Caco-2 (cell line): ENCODE measurements at regions not wholly inside any gene's neighbourhood (a gene's known extent, or its start where the extent isn't known, plus 50 kb on each side); places are given as distances from the start of the nearest gene placed in this dataset.

Experiments used
- BruUV-seq: library from RNA; stranded (reverse); fragments of 400-500 nt; replicated peaks from 2 replicates; lab custom pipeline; 2021; lab: Mats Ljungman, UMichigan
- CTCF ChIA-PET: fragments of 300-600 bp; sonication (Branson Sonifier 250); formaldehyde crosslinking; loops from one replicate; lab custom pipeline; 2022; ENCODE audit warnings: antibody characterized with exemption; lab: Charles Lee
- POLR2A ChIA-PET: fragments of 300-600 bp; sonication (Branson Sonifier 250); formaldehyde crosslinking; loops from one replicate; lab custom pipeline; 2022; ENCODE audit warnings: antibody characterized with exemption; lab: Charles Lee
- DNase-seq, 2 experiments: peaks; one replicate each; pipeline versions ENCODE4 v3.0.0 to v3.0.0-alpha.2; 2020 to 2022
- H3K27me3 ChIP-seq: replicated peaks from 2 replicates; pipeline ENCODE4 v1.6.0; 2011; ENCODE audit warnings: low read length; ENCODE audit not compliant: control insufficient read depth, insufficient read depth
- H3K36me3 ChIP-seq: 2 replicates; pipeline ENCODE4 v1.5.1; 2011; ENCODE audit warnings: low read length; ENCODE audit not compliant: control insufficient read depth, insufficient read depth
- H3K4me1 ChIP-seq: fragments of 250-450 bp; sonication (Bioruptor Pico); 2 replicates; pipeline ENCODE4 v1.5.1; 2020; ENCODE audit warnings: mild to moderate bottlenecking
- H3K4me3 ChIP-seq: 2 replicates; pipeline ENCODE4 v1.5.1; 2011; ENCODE audit warnings: low read depth, mild to moderate bottlenecking, control low read depth, low read length
- H3K9me3 ChIP-seq: fragments of 250-450 bp; sonication (Bioruptor Pico); 2 replicates; pipeline ENCODE4 v1.5.1; 2020; ENCODE audit warnings: mild to moderate bottlenecking, moderate library complexity
- H3K27ac Mint-ChIP-seq: one replicate; pipeline ENCODE4 v1.8.0; 2022; ENCODE audit warnings: mixed read lengths; ENCODE audit not compliant: unreplicated experiment
- H3K27me3 Mint-ChIP-seq: one replicate; pipeline ENCODE4 v1.8.0; 2022; ENCODE audit warnings: mixed read lengths; ENCODE audit not compliant: insufficient read depth, unreplicated experiment
- H3K36me3 Mint-ChIP-seq: one replicate; pipeline ENCODE4 v1.8.0; 2022; ENCODE audit warnings: mild to moderate bottlenecking, mixed read lengths; ENCODE audit not compliant: insufficient read depth, unreplicated experiment
- H3K4me1 Mint-ChIP-seq: one replicate; pipeline ENCODE4 v1.8.0; 2022; ENCODE audit warnings: low read depth, mixed read lengths; ENCODE audit not compliant: unreplicated experiment
- H3K4me3 Mint-ChIP-seq: one replicate; pipeline ENCODE4 v1.8.0; 2022; ENCODE audit warnings: mild to moderate bottlenecking, moderate library complexity, mixed read lengths; ENCODE audit not compliant: unreplicated experiment
- H3K9me3 Mint-ChIP-seq: one replicate; pipeline ENCODE4 v1.8.0; 2022; ENCODE audit warnings: mixed read lengths; ENCODE audit not compliant: unreplicated experiment
- intact Hi-C: fragments of 100-400 bp; cut with micrococcal nuclease; formaldehyde crosslinking; loops from one replicate; pipeline ENCODE4 v1.10.0; 2022; ENCODE audit not compliant: unreplicated experiment
- TF ChIP-seq, protein P1 (sequence below), 2 experiments: fragments of 200-600 bp in 1 of 2; IDR thresholded peaks; 1 replicate in 1 of 2; 2 replicates in 1 of 2; pipeline versions ENCODE4 v1.5.1 to v1.8.0; 2011 to 2022; ENCODE audit warnings: antibody characterized with exemption in 1 of 2, control low read depth in 1 of 2, inconsistent platforms in 1 of 2, low read depth in 1 of 2, low read length in 1 of 2, mild to moderate bottlenecking in 1 of 2, moderate library complexity in 1 of 2; ENCODE audit not compliant: insufficient read depth in 1 of 2, severe bottlenecking in 1 of 2, unreplicated experiment in 1 of 2

DNA sequence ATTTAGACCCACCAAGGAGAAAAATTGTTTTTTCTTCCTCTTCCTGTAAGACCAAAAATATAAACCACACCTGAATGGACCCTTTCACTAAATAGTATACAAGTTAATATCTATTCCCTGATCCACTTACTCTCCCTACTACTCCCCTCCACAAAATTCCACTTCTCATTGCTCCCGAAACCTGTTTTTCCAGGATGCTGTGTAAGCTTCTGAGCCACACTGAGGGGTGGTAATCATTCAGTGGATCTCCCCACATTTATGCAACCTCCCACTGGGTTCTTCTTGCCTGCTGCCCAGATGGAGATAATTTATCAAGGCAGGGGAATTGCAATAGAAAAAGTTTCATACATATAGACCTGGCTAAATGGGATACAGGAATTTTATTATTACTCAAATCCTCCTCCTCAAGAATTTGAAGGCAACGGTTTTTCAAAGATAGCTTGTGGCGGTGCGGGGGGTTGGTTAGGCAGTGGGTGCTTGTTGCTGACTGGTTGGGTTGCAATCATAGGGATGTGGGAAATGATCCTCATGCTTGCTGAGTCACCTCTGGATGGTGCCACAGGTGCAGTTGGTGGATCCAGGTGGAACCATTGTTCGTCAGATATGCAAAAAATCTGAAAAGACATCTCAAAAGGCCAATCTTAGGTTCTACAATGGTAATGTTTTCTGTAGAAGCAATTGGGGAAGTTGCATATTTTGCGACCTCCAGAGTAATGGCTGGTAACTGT lies 970.3 kb downstream of the CNTNAP5 start:
- no peaks in the 10 kb centered on the region for H3K9me3 ChIP-seq
- ChIA-PET POLR2A (no interaction called here), CTCF (no interaction called here)
- BruUV-seq: no TSS peak
- H3K4me3 ChIP-seq: no peak overlapping the region
- no peak for DNase-seq
- Mint-ChIP-seq H3K4me1 (no peaks in the 10 kb centered on the region), H3K4me3 (no peak overlapping the region), H3K9me3 (no peaks in the 10 kb centered on the region), H3K27me3 (peaks cover 2% of the 10 kb centered on the region), H3K27ac (no peak overlapping the region), H3K36me3 (no peaks in the 10 kb centered on the region)
- H3K27me3 ChIP-seq: no peaks in the 10 kb centered on the region
- TF ChIP-seq, protein P1, sequence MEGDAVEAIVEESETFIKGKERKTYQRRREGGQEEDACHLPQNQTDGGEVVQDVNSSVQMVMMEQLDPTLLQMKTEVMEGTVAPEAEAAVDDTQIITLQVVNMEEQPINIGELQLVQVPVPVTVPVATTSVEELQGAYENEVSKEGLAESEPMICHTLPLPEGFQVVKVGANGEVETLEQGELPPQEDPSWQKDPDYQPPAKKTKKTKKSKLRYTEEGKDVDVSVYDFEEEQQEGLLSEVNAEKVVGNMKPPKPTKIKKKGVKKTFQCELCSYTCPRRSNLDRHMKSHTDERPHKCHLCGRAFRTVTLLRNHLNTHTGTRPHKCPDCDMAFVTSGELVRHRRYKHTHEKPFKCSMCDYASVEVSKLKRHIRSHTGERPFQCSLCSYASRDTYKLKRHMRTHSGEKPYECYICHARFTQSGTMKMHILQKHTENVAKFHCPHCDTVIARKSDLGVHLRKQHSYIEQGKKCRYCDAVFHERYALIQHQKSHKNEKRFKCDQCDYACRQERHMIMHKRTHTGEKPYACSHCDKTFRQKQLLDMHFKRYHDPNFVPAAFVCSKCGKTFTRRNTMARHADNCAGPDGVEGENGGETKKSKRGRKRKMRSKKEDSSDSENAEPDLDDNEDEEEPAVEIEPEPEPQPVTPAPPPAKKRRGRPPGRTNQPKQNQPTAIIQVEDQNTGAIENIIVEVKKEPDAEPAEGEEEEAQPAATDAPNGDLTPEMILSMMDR (IDR thresholded peaks at IDR 0.05; ENCODE audit: insufficient read depth in 1 of 2, low read depth in 1 of 2, low read length in 1 of 2, severe bottlenecking in 1 of 2, unreplicated experiment in 1 of 2): no peak
- H3K36me3 ChIP-seq: no peaks in the 10 kb centered on the region
- H3K4me1 ChIP-seq: 0 out of 2 replicates have a peak, but pooled peaks cover 3% of the 10 kb centered on the region
- intact Hi-C loops: no loop called here

DNA sequence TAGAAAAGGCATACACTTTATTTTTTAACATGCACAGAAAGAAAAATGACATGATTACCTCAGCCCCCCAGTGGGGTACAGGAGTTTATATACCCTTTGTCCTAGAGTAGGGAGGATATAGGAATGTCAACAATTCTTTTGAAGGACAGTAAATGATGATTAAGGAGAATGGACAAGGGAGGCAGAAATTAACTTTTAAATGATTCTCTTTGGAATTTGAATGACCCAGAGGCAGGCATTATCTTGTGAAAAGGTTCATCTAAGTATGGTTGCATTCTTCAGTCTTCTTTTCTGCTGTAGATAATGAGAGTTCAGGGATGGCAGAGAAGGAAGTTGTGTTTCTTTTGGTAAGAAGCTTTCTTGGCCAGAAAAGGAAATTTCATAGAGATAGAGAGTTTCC lies 971.3 kb downstream of the CNTNAP5 start:
- Mint-ChIP-seq H3K4me1 (no peaks in the 10 kb centered on the region), H3K27me3 (peaks cover 3% of the 10 kb centered on the region), H3K27ac (no peak overlapping the region), H3K9me3 (no peaks in the 10 kb centered on the region), H3K4me3 (no peak overlapping the region), H3K36me3 (no peaks in the 10 kb centered on the region)
- intact Hi-C loops: no loop called here
- Histone ChIP-seq H3K9me3 (no peaks in the 10 kb centered on the region), H3K4me1 (0 out of 2 replicates have a peak, but pooled peaks cover 3% of the 10 kb centered on the region), H3K36me3 (no peaks in the 10 kb centered on the region), H3K4me3 (no peak overlapping the region), H3K27me3 (no peaks in the 10 kb centered on the region)
- ChIA-PET CTCF (no interaction called here), POLR2A (no interaction called here)
- no peak for DNase-seq
- TF ChIP-seq, protein P1 (IDR thresholded peaks at IDR 0.05; ENCODE audit: insufficient read depth in 1 of 2, low read depth in 1 of 2, low read length in 1 of 2, severe bottlenecking in 1 of 2, unreplicated experiment in 1 of 2): no peak
- no TSS peak for BruUV-seq

DNA sequence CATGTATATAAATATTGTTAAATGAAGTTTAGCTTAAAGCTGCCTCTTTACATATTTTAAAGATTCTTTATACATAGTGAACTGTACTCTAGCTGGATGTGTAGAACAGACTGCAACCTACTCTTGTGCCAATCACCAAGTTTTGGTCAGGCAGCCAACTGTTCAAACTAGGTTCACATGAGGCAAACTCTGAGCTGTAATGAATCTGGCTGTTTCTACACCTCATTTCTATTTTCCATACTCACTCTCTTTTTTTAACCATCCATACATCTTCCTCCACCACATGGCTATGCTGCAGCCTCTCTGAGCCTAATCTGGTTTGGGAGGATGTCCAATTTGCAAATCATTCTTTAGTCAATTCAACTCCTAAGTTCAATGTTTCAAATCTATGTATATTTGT lies 974.8 kb downstream of the CNTNAP5 start:
- ChIA-PET CTCF (no interaction called here), POLR2A (no interaction called here)
- no peak for DNase-seq
- Histone ChIP-seq H3K36me3 (no peaks in the 10 kb centered on the region), H3K9me3 (no peaks in the 10 kb centered on the region), H3K4me3 (no peak overlapping the region), H3K27me3 (no peaks in the 10 kb centered on the region), H3K4me1 (0 out of 2 replicates have a peak, but pooled peaks cover 3% of the 10 kb centered on the region)
- Mint-ChIP-seq H3K4me3 (no peak overlapping the region), H3K36me3 (no peaks in the 10 kb centered on the region), H3K27ac (no peak overlapping the region), H3K9me3 (no peaks in the 10 kb centered on the region), H3K27me3 (peaks cover 7% of the 10 kb centered on the region), H3K4me1 (no peaks in the 10 kb centered on the region)
- BruUV-seq: no TSS peak
- TF ChIP-seq, protein P1 (IDR thresholded peaks at IDR 0.05; ENCODE audit: insufficient read depth in 1 of 2, low read depth in 1 of 2, low read length in 1 of 2, severe bottlenecking in 1 of 2, unreplicated experiment in 1 of 2): no peak
- intact Hi-C loops: no loop called here
